ENCODE measurements at regions not wholly inside any gene's neighbourhood (a gene's known extent, or its start where the extent isn't known, plus 50 kb on each side); places are given as distances from the start of the nearest gene placed in this dataset.

GRCh38 chr1:209416716-209417115 is 166.8 kb upstream of the CAMK1G start:
- peaks cover 4% of the 10 kb centered on the region for H3K27me3 ChIP-seq (ENCODE audit: insufficient read depth, low read length, poor library complexity)
- no peaks in the 10 kb centered on the region for H3K4me1 ChIP-seq (ENCODE audit: insufficient read depth, low read length)
- H3K9ac ChIP-seq (ENCODE audit: low read depth, low read length) = no peak overlapping the region
- ATAC-seq (ENCODE audit: insufficient read depth, low read depth) (no peak), DNase-seq (no peak)
- H3K36me3 ChIP-seq (ENCODE audit: insufficient read depth, low read length) = no peaks in the 10 kb centered on the region
- H2AFZ ChIP-seq (ENCODE audit: low read depth, low read length) = no peak overlapping the region
- H3K27ac ChIP-seq (ENCODE audit: low read length) = no peak overlapping the region
- H3K79me2 ChIP-seq (ENCODE audit: insufficient read depth, low read length) = no peaks in the 10 kb centered on the region
- H4K20me1 ChIP-seq (ENCODE audit: insufficient read depth, low read length) = no peaks in the 10 kb centered on the region
- H3K9me3 ChIP-seq (ENCODE audit: insufficient read depth, low read length, severe bottlenecking) = no peaks in the 10 kb centered on the region
- H3K4me3 ChIP-seq (ENCODE audit: low read depth in 1 of 2, low read length in 2 of 2) = no peak overlapping the region
- no peak for TF ChIP-seq EZH2 (IDR thresholded peaks at IDR 0.05; ENCODE audit: borderline replicate concordance, low read depth, low read length, severe bottlenecking)
- TF ChIP-seq, protein P1, sequence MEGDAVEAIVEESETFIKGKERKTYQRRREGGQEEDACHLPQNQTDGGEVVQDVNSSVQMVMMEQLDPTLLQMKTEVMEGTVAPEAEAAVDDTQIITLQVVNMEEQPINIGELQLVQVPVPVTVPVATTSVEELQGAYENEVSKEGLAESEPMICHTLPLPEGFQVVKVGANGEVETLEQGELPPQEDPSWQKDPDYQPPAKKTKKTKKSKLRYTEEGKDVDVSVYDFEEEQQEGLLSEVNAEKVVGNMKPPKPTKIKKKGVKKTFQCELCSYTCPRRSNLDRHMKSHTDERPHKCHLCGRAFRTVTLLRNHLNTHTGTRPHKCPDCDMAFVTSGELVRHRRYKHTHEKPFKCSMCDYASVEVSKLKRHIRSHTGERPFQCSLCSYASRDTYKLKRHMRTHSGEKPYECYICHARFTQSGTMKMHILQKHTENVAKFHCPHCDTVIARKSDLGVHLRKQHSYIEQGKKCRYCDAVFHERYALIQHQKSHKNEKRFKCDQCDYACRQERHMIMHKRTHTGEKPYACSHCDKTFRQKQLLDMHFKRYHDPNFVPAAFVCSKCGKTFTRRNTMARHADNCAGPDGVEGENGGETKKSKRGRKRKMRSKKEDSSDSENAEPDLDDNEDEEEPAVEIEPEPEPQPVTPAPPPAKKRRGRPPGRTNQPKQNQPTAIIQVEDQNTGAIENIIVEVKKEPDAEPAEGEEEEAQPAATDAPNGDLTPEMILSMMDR (IDR thresholded peaks at IDR 0.05; ENCODE audit: borderline replicate concordance, extremely low read depth, low read length, poor library complexity, severe bottlenecking) = no peak
- H3K4me2 ChIP-seq (ENCODE audit: insufficient read depth, low read length) = no peak overlapping the region

DNA sequence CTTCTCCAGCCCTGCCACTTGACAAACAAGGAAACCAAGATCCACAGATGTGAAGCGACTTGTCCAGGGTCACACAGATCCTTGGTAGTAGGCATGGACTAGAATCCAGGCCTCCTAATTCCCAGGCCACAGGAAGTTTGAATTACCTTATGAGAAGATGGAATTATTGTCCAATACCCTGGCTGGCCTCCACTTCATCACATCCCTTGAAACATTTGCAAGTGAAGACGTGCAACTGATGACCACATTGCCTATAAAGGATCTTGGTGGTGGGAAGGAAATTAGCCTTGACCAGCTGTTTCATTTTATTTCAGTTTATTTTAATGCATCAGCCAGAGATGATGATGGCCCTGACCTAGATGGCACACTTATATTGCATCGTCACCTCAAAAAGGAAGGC is 165.8 kb upstream of the CAMK1G start:
- no peak overlapping the region for H3K4me3 ChIP-seq (ENCODE audit: low read depth in 1 of 2, low read length in 2 of 2)
- no peaks in the 10 kb centered on the region for H4K20me1 ChIP-seq (ENCODE audit: insufficient read depth, low read length)
- ATAC-seq (ENCODE audit: insufficient read depth, low read depth) (no peak), DNase-seq (no peak)
- H2AFZ ChIP-seq (ENCODE audit: low read depth, low read length) = no peak overlapping the region
- H3K27ac ChIP-seq (ENCODE audit: low read length) = no peak overlapping the region
- no peaks in the 10 kb centered on the region for H3K79me2 ChIP-seq (ENCODE audit: insufficient read depth, low read length)
- H3K4me2 ChIP-seq (ENCODE audit: insufficient read depth, low read length) = no peak overlapping the region
- H3K9ac ChIP-seq (ENCODE audit: low read depth, low read length) = no peak overlapping the region
- no peaks in the 10 kb centered on the region for H3K36me3 ChIP-seq (ENCODE audit: insufficient read depth, low read length)
- TF ChIP-seq, protein P1 (IDR thresholded peaks at IDR 0.05; ENCODE audit: borderline replicate concordance, extremely low read depth, low read length, poor library complexity, severe bottlenecking) = no peak
- no peak for TF ChIP-seq EZH2 (IDR thresholded peaks at IDR 0.05; ENCODE audit: borderline replicate concordance, low read depth, low read length, severe bottlenecking)
- H3K9me3 ChIP-seq (ENCODE audit: insufficient read depth, low read length, severe bottlenecking) = no peaks in the 10 kb centered on the region
- H3K4me1 ChIP-seq (ENCODE audit: insufficient read depth, low read length) = no peaks in the 10 kb centered on the region
- H3K27me3 ChIP-seq (ENCODE audit: insufficient read depth, low read length, poor library complexity) = peaks cover 1% of the 10 kb centered on the region

DNA sequence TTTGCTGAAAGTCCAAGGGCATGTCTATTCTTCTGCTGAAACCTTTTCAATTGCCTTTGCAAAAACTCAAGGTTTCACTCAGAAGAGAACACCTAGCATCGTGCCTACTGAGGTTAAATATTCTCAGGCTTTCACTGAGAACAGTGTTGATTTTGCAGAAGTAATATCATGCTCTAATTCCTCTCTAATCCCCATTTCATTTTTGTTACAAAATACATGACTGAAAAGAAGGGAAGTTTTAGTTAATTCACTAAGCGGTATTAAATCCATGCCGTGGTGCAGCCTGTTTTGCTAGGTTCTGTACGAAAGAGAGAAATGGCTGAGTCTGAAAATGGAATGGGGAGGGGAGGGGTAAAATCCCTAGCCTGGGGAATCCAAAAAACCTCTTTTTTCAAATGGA is 163.2 kb upstream of the CAMK1G start:
- peaks cover 10% of the 10 kb centered on the region for H3K27me3 ChIP-seq (ENCODE audit: insufficient read depth, low read length, poor library complexity)
- no peak for DNase-seq
- H3K9me3 ChIP-seq (ENCODE audit: insufficient read depth, low read length, severe bottlenecking) = no peaks in the 10 kb centered on the region
- H3K4me3 ChIP-seq (ENCODE audit: low read depth in 1 of 2, low read length in 2 of 2) = no peak overlapping the region
- H3K79me2 ChIP-seq (ENCODE audit: insufficient read depth, low read length) = no peaks in the 10 kb centered on the region
- no peak overlapping the region for H3K4me2 ChIP-seq (ENCODE audit: insufficient read depth, low read length)
- H4K20me1 ChIP-seq (ENCODE audit: insufficient read depth, low read length) = no peaks in the 10 kb centered on the region
- H3K9ac ChIP-seq (ENCODE audit: low read depth, low read length) = no peak overlapping the region
- H3K27ac ChIP-seq (ENCODE audit: low read length) = no peak overlapping the region
- H3K36me3 ChIP-seq (ENCODE audit: insufficient read depth, low read length) = no peaks in the 10 kb centered on the region
- TF ChIP-seq, protein P1 (IDR thresholded peaks at IDR 0.05; ENCODE audit: borderline replicate concordance, extremely low read depth, low read length, poor library complexity, severe bottlenecking) = no peak
- TF ChIP-seq EZH2 (IDR thresholded peaks at IDR 0.05; ENCODE audit: borderline replicate concordance, low read depth, low read length, severe bottlenecking) = no peak
- no peaks in the 10 kb centered on the region for H3K4me1 ChIP-seq (ENCODE audit: insufficient read depth, low read length)
- H2AFZ ChIP-seq (ENCODE audit: low read depth, low read length) = no peak overlapping the region
- no peak for ATAC-seq (ENCODE audit: insufficient read depth, low read depth)

- no peaks in the 10 kb centered on the region for H3K79me2 ChIP-seq (ENCODE audit: insufficient read depth, low read length)
- H3K4me3 ChIP-seq (ENCODE audit: low read depth in 1 of 2, low read length in 2 of 2) = no peak overlapping the region
- no peaks in the 10 kb centered on the region for H4K20me1 ChIP-seq (ENCODE audit: insufficient read depth, low read length)
- H2AFZ ChIP-seq (ENCODE audit: low read depth, low read length) = no peak overlapping the region
- H3K27me3 ChIP-seq (ENCODE audit: insufficient read depth, low read length, poor library complexity) = peaks cover 10% of the 10 kb centered on the region
- H3K27ac ChIP-seq (ENCODE audit: low read length) = no peak overlapping the region
- no peaks in the 10 kb centered on the region for H3K9me3 ChIP-seq (ENCODE audit: insufficient read depth, low read length, severe bottlenecking)
- TF ChIP-seq, protein P1 (IDR thresholded peaks at IDR 0.05; ENCODE audit: borderline replicate concordance, extremely low read depth, low read length, poor library complexity, severe bottlenecking) = no peak
- no peak for TF ChIP-seq EZH2 (IDR thresholded peaks at IDR 0.05; ENCODE audit: borderline replicate concordance, low read depth, low read length, severe bottlenecking)
- no peak for ATAC-seq (ENCODE audit: insufficient read depth, low read depth)
- H3K4me2 ChIP-seq (ENCODE audit: insufficient read depth, low read length) = no peak overlapping the region
- H3K4me1 ChIP-seq (ENCODE audit: insufficient read depth, low read length) = no peaks in the 10 kb centered on the region
- no peak for DNase-seq
- no peaks in the 10 kb centered on the region for H3K36me3 ChIP-seq (ENCODE audit: insufficient read depth, low read length)
- no peak overlapping the region for H3K9ac ChIP-seq (ENCODE audit: low read depth, low read length)
Observed at GRCh38 chr1:209421186-209421585, 162.3 kb upstream of the CAMK1G start.

All from DND-41 (cell line).